Breast epithelium (tissue), 4 donors: ENCODE measurements at regions not wholly inside any gene's neighbourhood (a gene's known extent, or its start where the extent isn't known, plus 50 kb on each side); places are given as distances from the start of the nearest gene placed in this dataset.

Source experiments
- DNase-seq, 2 donors: peaks; one replicate each; pipeline ENCODE4 v3.0.0-alpha.2; 2019; ENCODE audit warnings: low spot score in 2 of 2
- H3K27ac ChIP-seq, 2 donors: fragments of 200-600 bp; sonication (generic) in 1 of 2; one replicate each; pipeline ENCODE4 v1.5.1; 2016 to 2019; ENCODE audit warnings: mild to moderate bottlenecking in 1 of 2
- H3K27me3 ChIP-seq, 2 donors: fragments of 200-600 bp; sonication (generic) in 1 of 2; one replicate each; pipeline versions ENCODE4 v1.5.1 to v1.6.0; 2017 to 2019; ENCODE audit warnings: control low read depth in 1 of 2, mild to moderate bottlenecking in 1 of 2
- H3K36me3 ChIP-seq: fragments of 200-600 bp; one replicate; pipeline ENCODE4 v1.5.1; 2019
- H3K4me1 ChIP-seq, 2 donors: fragments of 200-600 bp; sonication (generic); one replicate each; pipeline ENCODE4 v1.5.1; 2016 to 2019; ENCODE audit warnings: control low read depth in 1 of 2
- H3K4me3 ChIP-seq, 3 donors: fragments of 200-600 bp; sonication (generic); 1 replicate in 2 of 3; 2 replicates in 1 of 3; pipeline ENCODE4 v1.5.1; 2016 to 2019; ENCODE audit warnings: mild to moderate bottlenecking in 3 of 3, moderate library complexity in 2 of 3
- H3K9me3 ChIP-seq, 2 donors: fragments of 200-600 bp; sonication (generic) in 1 of 2; one replicate each; pipeline ENCODE4 v1.5.1; 2016 to 2019; ENCODE audit warnings: control low read depth in 1 of 2
- POLR2A ChIP-seq: fragments of 450-650 bp; IDR thresholded peaks from one replicate; pipeline ENCODE4 v1.6.1; 2016; ENCODE audit warnings: antibody characterized with exemption, mild to moderate bottlenecking, moderate library complexity
- POLR2AphosphoS5 ChIP-seq, 3 donors: sonication (generic); formaldehyde crosslinking; IDR thresholded peaks; one replicate each; pipeline ENCODE4 v1.6.1; 2017; ENCODE audit warnings: antibody characterized with exemption in 3 of 3
- intact Hi-C: fragments of 100-400 bp; cut with DNase I; formaldehyde crosslinking; loops from one replicate; pipeline ENCODE4 v1.15.1; 2023; ENCODE audit warnings: low total_unique reads
- TF ChIP-seq, protein P1 (sequence below), 3 donors: fragments of 450-650 bp; IDR thresholded peaks; one replicate each; pipeline ENCODE4 v1.5.1; 2016 to 2017; ENCODE audit warnings: antibody characterized with exemption in 3 of 3, mild to moderate bottlenecking in 3 of 3, moderate library complexity in 3 of 3

- Histone ChIP-seq H3K27me3 (no peaks in the 10 kb centered on the region), H3K4me3 (no peak overlapping the region), H3K9me3 (no peaks in the 10 kb centered on the region), H3K27ac (no peak overlapping the region), H3K4me1 (no peaks in the 10 kb centered on the region), H3K36me3 (no peaks in the 10 kb centered on the region)
- TF ChIP-seq POLR2AphosphoS5 (IDR thresholded peaks at IDR 0.05), result no peak
- TF ChIP-seq POLR2A, result no peak
- DNase-seq, result no peak
- intact Hi-C loops, result no loop called here
Observed at GRCh38 chrX:35339796-35340195, 397.2 kb downstream of the FAM47B start.

DNA sequence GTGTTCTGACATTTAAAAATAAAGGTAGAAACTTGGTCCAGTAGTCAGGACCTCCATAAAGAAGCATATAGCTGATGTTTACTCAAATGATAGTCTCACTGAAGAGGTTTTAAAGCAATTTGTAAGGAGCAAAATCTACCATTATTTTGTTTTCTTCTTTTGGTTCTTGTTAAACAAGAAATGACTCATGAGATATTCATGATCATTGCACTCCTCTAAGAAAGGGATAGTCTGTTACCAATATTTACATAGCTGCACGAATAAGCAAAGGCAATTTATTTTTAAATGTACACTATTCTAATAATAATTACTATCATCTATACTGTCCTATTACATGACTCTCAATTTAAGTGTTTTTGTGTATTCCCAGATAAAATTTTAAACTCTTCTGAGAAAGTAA is 397.9 kb downstream of the FAM47B start:
- TF ChIP-seq, protein P1, sequence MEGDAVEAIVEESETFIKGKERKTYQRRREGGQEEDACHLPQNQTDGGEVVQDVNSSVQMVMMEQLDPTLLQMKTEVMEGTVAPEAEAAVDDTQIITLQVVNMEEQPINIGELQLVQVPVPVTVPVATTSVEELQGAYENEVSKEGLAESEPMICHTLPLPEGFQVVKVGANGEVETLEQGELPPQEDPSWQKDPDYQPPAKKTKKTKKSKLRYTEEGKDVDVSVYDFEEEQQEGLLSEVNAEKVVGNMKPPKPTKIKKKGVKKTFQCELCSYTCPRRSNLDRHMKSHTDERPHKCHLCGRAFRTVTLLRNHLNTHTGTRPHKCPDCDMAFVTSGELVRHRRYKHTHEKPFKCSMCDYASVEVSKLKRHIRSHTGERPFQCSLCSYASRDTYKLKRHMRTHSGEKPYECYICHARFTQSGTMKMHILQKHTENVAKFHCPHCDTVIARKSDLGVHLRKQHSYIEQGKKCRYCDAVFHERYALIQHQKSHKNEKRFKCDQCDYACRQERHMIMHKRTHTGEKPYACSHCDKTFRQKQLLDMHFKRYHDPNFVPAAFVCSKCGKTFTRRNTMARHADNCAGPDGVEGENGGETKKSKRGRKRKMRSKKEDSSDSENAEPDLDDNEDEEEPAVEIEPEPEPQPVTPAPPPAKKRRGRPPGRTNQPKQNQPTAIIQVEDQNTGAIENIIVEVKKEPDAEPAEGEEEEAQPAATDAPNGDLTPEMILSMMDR (IDR thresholded peaks at IDR 0.05), result no peak
- TF ChIP-seq POLR2A (no peak), POLR2AphosphoS5 (IDR thresholded peaks at IDR 0.05) (no peak)
- H3K36me3 ChIP-seq, result no peaks in the 10 kb centered on the region
- no peaks in the 10 kb centered on the region for H3K9me3 ChIP-seq
- no peaks in the 10 kb centered on the region for H3K27me3 ChIP-seq
- intact Hi-C loops, result no loop called here
- H3K4me3 ChIP-seq, result no peak overlapping the region
- no peak overlapping the region for H3K27ac ChIP-seq
- no peaks in the 10 kb centered on the region for H3K4me1 ChIP-seq
- DNase-seq, result no peak

- no peaks in the 10 kb centered on the region for H3K27me3 ChIP-seq
- H3K4me3 ChIP-seq, result no peak overlapping the region
- no peaks in the 10 kb centered on the region for H3K4me1 ChIP-seq
- DNase-seq, result no peak
- no peak overlapping the region for H3K27ac ChIP-seq
- no peak for TF ChIP-seq POLR2AphosphoS5 (IDR thresholded peaks at IDR 0.05)
- intact Hi-C loops, result no loop called here
- peaks cover 0 to 7% of the 10 kb centered on the region in 2 donors for H3K9me3 ChIP-seq
- H3K36me3 ChIP-seq, result no peaks in the 10 kb centered on the region
Observed at GRCh38 chrX:35351212-35351611, 408.6 kb downstream of the FAM47B start.

DNA sequence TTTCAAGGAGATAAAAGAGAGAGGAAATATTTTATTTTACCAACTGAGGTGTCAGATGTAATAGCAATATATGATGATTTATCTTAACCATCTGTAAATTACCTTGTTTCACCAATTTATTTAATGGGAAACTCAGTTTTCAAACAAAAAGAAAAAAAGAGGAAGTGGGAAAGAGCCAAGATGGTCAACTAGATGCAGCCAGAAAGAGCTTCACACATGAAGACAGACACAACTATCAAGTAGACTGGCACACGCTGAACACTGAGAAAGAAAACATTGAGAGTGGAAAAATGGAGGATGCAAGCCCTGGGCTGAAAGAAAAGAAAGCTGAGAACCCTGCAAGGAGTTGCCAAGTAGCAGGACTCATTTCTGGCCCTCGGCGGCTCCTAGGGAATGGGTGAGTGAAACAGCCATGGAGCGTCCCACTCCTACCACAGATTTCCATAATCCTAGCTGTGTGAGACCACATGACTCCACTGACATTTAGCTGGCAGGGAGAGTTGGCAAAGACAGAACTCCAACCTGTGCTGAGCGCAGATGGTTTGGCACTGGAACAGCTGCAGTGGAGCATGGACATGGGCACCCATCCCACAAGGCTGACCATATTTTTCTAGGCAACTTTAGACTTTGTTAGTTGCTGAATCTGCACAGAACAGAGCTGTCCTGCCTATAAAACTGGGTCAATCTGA is 409.3 kb downstream of the FAM47B start:
- intact Hi-C loops, result no loop called here
- TF ChIP-seq POLR2A, result no peak
- TF ChIP-seq POLR2AphosphoS5 (IDR thresholded peaks at IDR 0.05), result no peak
- TF ChIP-seq, protein P1 (IDR thresholded peaks at IDR 0.05), result no peak
- H3K9me3 ChIP-seq, result peaks cover 0 to 12% of the 10 kb centered on the region in 2 donors
- DNase-seq, result no peak
- H3K4me1 ChIP-seq, result no peaks in the 10 kb centered on the region
- H3K36me3 ChIP-seq, result no peaks in the 10 kb centered on the region
- no peak overlapping the region for H3K4me3 ChIP-seq
- no peak overlapping the region for H3K27ac ChIP-seq
- H3K27me3 ChIP-seq, result no peaks in the 10 kb centered on the region

- TF ChIP-seq, protein P1 (IDR thresholded peaks at IDR 0.05), result no peak
- no peak for TF ChIP-seq POLR2AphosphoS5 (IDR thresholded peaks at IDR 0.05)
- TF ChIP-seq POLR2A, result no peak
- no peak overlapping the region for H3K27ac ChIP-seq
- H3K27me3 ChIP-seq, result peaks cover 0 to 16% of the 10 kb centered on the region in 2 donors
- H3K9me3 ChIP-seq, result peaks cover 0 to 14% of the 10 kb centered on the region in 2 donors
- no peaks in the 10 kb centered on the region for H3K36me3 ChIP-seq
- no peak overlapping the region for H3K4me3 ChIP-seq
- intact Hi-C loops, result no loop called here
- DNase-seq, result no peak
- H3K4me1 ChIP-seq, result no peaks in the 10 kb centered on the region
Observed at GRCh38 chrX:35357656-35358055, 415.1 kb downstream of the FAM47B start.

GRCh38 chrX:35362866-35363265 is 420.3 kb downstream of the FAM47B start:
- Histone ChIP-seq H3K4me1 (no peaks in the 10 kb centered on the region), H3K36me3 (no peaks in the 10 kb centered on the region), H3K27me3 (peaks cover 0 to 20% of the 10 kb centered on the region in 2 donors), H3K9me3 (no peaks in the 10 kb centered on the region), H3K27ac (no peak overlapping the region), H3K4me3 (no peak overlapping the region)
- intact Hi-C loops, result no loop called here
- no peak for TF ChIP-seq POLR2A
- TF ChIP-seq, protein P1 (IDR thresholded peaks at IDR 0.05), result no peak
- no peak for DNase-seq
